ENCODE measurements at regions not wholly inside any gene's neighbourhood (a gene's known extent, or its start where the extent isn't known, plus 50 kb on each side); places are given as distances from the start of the nearest gene placed in this dataset.

DNA sequence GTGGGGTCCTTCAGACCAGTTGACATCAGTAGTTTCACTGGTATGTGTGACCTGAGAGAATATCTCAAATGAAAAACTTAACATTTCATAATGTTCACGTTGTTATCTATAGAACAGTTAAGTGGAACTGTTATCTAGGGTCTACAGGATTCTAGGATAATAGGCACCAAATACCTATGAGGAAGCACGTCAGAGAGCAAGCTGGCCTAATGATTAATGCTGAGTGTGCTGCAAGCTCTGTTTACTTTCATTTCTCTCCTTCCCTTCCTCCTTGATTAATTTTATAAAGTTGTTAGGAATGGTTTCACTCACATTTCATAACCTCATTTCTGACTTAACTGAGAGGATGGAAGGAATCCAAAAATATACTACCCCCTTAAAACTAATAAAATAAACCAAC lies 362.5 kb upstream of the ZNF717 start:
- TF ChIP-seq HDGF (IDR thresholded peaks at IDR 0.05) (no peak), POLR2AphosphoS5 (IDR thresholded peaks at IDR 0.05; ENCODE audit: low read length) (no peak)
